Naive thymus-derived CD4-positive, alpha-beta T cell (primary cell): ENCODE measurements at regions not wholly inside any gene's neighbourhood (a gene's known extent, or its start where the extent isn't known, plus 50 kb on each side); places are given as distances from the start of the nearest gene placed in this dataset.

Experiments used
- ATAC-seq: fragments of 150-1000 bp; cut with Tn5 transposase; 2 replicates; pipeline ENCODE4 v1.10.0; 2021; ENCODE audit warnings: mild to moderate bottlenecking, moderate library complexity
- CTCF ChIA-PET: fragments of 350-600 bp; sonication (Branson Sonifier 250); formaldehyde crosslinking; loops from one replicate; lab custom pipeline; 2021; ENCODE audit warnings: antibody characterized with exemption; lab: Charles Lee
- POLR2A ChIA-PET: fragments of 350-600 bp; sonication (Branson Sonifier 250); formaldehyde crosslinking; loops from one replicate; lab custom pipeline; 2021; ENCODE audit warnings: antibody characterized with exemption, inconsistent platforms; lab: Charles Lee
- DNase-seq, 9 donors: peaks; one replicate each; pipeline versions ENCODE4 v3.0.0 to v3.0.0-alpha.2; 2020 to 2022; ENCODE audit warnings: mixed read lengths in 1 of 9
- H3K27ac ChIP-seq: one replicate; pipeline ENCODE4 v1.7.0; 2013; ENCODE audit warnings: mild to moderate bottlenecking, low read depth, low read length, moderate library complexity
- H3K27me3 ChIP-seq, 2 donors: one replicate each; pipeline ENCODE4 v1.7.0; 2013; ENCODE audit warnings: low read length in 2 of 2, mild to moderate bottlenecking in 2 of 2, moderate library complexity in 2 of 2; ENCODE audit not compliant: control insufficient read depth in 2 of 2, insufficient read depth in 2 of 2
- H3K36me3 ChIP-seq, 3 experiments: 1 replicate in 2 of 3; 2 replicates in 1 of 3; pipeline ENCODE4 v1.7.0; 2013; ENCODE audit warnings: low read length in 3 of 3, mild to moderate bottlenecking in 3 of 3, moderate library complexity in 1 of 3; ENCODE audit not compliant: insufficient read depth in 3 of 3, control insufficient read depth in 2 of 3
- H3K4me1 ChIP-seq, 2 donors: one replicate each; pipeline ENCODE4 v1.7.0; 2013; ENCODE audit warnings: low read length in 2 of 2, mild to moderate bottlenecking in 2 of 2, moderate library complexity in 1 of 2; ENCODE audit not compliant: control insufficient read depth in 2 of 2, insufficient read depth in 2 of 2
- H3K4me3 ChIP-seq: 2 replicates; pipeline ENCODE4 v1.7.0; 2013; ENCODE audit warnings: mild to moderate bottlenecking, low read length
- H3K9me3 ChIP-seq, 3 experiments: 1 replicate in 2 of 3; 2 replicates in 1 of 3; pipeline ENCODE4 v1.7.0; 2013; ENCODE audit warnings: low read length in 3 of 3; ENCODE audit not compliant: control insufficient read depth in 2 of 3
- H3K27ac Mint-ChIP-seq, 9 donors: one replicate each; pipeline ENCODE4 v1.8.0; 2020 to 2022; ENCODE audit warnings: mixed read lengths in 9 of 9, mild to moderate bottlenecking in 8 of 9, moderate library complexity in 5 of 9, inconsistent platforms in 2 of 9
- H3K27me3 Mint-ChIP-seq, 5 donors: one replicate each; pipeline ENCODE4 v1.8.0; 2021 to 2022; ENCODE audit warnings: mixed read lengths in 5 of 5, mild to moderate bottlenecking in 1 of 5
- H3K36me3 Mint-ChIP-seq, 5 donors: one replicate each; pipeline ENCODE4 v1.8.0; 2020 to 2022; ENCODE audit warnings: mixed read lengths in 5 of 5, mild to moderate bottlenecking in 3 of 5, inconsistent platforms in 1 of 5
- H3K4me1 Mint-ChIP-seq, 7 donors: one replicate each; pipeline ENCODE4 v1.8.0; 2020 to 2022; ENCODE audit warnings: mixed read lengths in 7 of 7, mild to moderate bottlenecking in 3 of 7, inconsistent platforms in 1 of 7
- H3K4me3 Mint-ChIP-seq, 10 donors: one replicate each; pipeline ENCODE4 v1.8.0; 2020 to 2022; ENCODE audit warnings: mild to moderate bottlenecking in 10 of 10, mixed read lengths in 10 of 10, moderate library complexity in 6 of 10, inconsistent platforms in 2 of 10
- H3K9me3 Mint-ChIP-seq, 11 donors: one replicate each; pipeline ENCODE4 v1.8.0; 2020 to 2022; ENCODE audit warnings: mixed read lengths in 11 of 11, mild to moderate bottlenecking in 4 of 11, inconsistent platforms in 1 of 11, moderate library complexity in 1 of 11
- intact Hi-C, 2 donors: fragments of 100-400 bp; cut with micrococcal nuclease; formaldehyde crosslinking; loops; one replicate each; pipeline ENCODE4 v1.15.1; 2023

GRCh38 chr14:30450631-30451545 lies 108.1 kb upstream of the G2E3 start:
- Mint-ChIP-seq H3K27ac (no peak overlapping the region), H3K36me3 (no peaks in the 10 kb centered on the region), H3K27me3 (peaks cover 0 to 4% (median 0%) of the 10 kb centered on the region in 5 donors), H3K4me3 (no peak overlapping the region), H3K9me3 (no peaks in the 10 kb centered on the region), H3K4me1 (no peaks in the 10 kb centered on the region)
- POLR2A ChIA-PET = no interaction called here
- Histone ChIP-seq H3K27ac (no peak overlapping the region), H3K4me3 (no peak overlapping the region), H3K36me3 (no peaks in the 10 kb centered on the region), H3K9me3 (no peaks in the 10 kb centered on the region), H3K4me1 (no peaks in the 10 kb centered on the region), H3K27me3 (no peaks in the 10 kb centered on the region)
- intact Hi-C loops = no loop called here
- CTCF ChIA-PET = no interaction called here
- ATAC-seq (no peak), DNase-seq (no peak)

- ChIA-PET CTCF (no interaction called here), POLR2A (no interaction called here)
- Mint-ChIP-seq H3K4me3 (no peak overlapping the region), H3K4me1 (no peaks in the 10 kb centered on the region), H3K27ac (no peak overlapping the region), H3K27me3 (peaks cover 5 to 15% (median 5%) of the 10 kb centered on the region in 5 donors), H3K9me3 (no peaks in the 10 kb centered on the region), H3K36me3 (no peaks in the 10 kb centered on the region)
- ATAC-seq = no peak
- Histone ChIP-seq H3K4me1 (no peaks in the 10 kb centered on the region), H3K36me3 (no peaks in the 10 kb centered on the region), H3K4me3 (no peak overlapping the region), H3K27ac (no peak overlapping the region), H3K27me3 (no peaks in the 10 kb centered on the region), H3K9me3 (no peaks in the 10 kb centered on the region)
- DNase-seq = no peak
- intact Hi-C loops = no loop called here
Measured at GRCh38 chr14:30456296-30456695, 102.7 kb upstream of the G2E3 start.

GRCh38 chr14:30462358-30462757 lies 96.6 kb upstream of the G2E3 start:
- Histone ChIP-seq H3K4me3 (no peak overlapping the region), H3K9me3 (no peaks in the 10 kb centered on the region), H3K27me3 (no peaks in the 10 kb centered on the region), H3K27ac (no peak overlapping the region), H3K36me3 (no peaks in the 10 kb centered on the region), H3K4me1 (no peaks in the 10 kb centered on the region)
- no peaks in the 10 kb centered on the region for H3K4me1 Mint-ChIP-seq
- DNase-seq = no peak
- H3K4me3 Mint-ChIP-seq = no peak overlapping the region
- ChIA-PET POLR2A (no interaction called here), CTCF (no interaction called here)
- intact Hi-C loops = no loop called here
- no peak overlapping the region for H3K27ac Mint-ChIP-seq
- no peak for ATAC-seq
- peaks cover 6 to 22% (median 15%) of the 10 kb centered on the region in 5 donors for H3K27me3 Mint-ChIP-seq
- H3K36me3 Mint-ChIP-seq = no peaks in the 10 kb centered on the region
- H3K9me3 Mint-ChIP-seq = no peaks in the 10 kb centered on the region

- H3K27me3 ChIP-seq = no peaks in the 10 kb centered on the region
- intact Hi-C loops = no loop called here
- H3K9me3 ChIP-seq = no peaks in the 10 kb centered on the region
- H3K36me3 ChIP-seq = no peaks in the 10 kb centered on the region
- ChIA-PET POLR2A (no interaction called here), CTCF (no interaction called here)
- Mint-ChIP-seq H3K27me3 (peaks cover 6 to 18% (median 14%) of the 10 kb centered on the region in 5 donors), H3K4me3 (no peak overlapping the region), H3K9me3 (peaks cover 0 to 2% (median 0%) of the 10 kb centered on the region in 11 donors), H3K4me1 (no peaks in the 10 kb centered on the region), H3K27ac (no peak overlapping the region), H3K36me3 (no peaks in the 10 kb centered on the region)
- no peak overlapping the region for H3K4me3 ChIP-seq
- ATAC-seq (no peak), DNase-seq (no peak)
- H3K4me1 ChIP-seq = no peaks in the 10 kb centered on the region
- no peak overlapping the region for H3K27ac ChIP-seq
Measured at GRCh38 chr14:30464481-30464880, 94.5 kb upstream of the G2E3 start.

- no peak overlapping the region for H3K27ac ChIP-seq
- H3K9me3 Mint-ChIP-seq = peaks cover 0 to 2% (median 0%) of the 10 kb centered on the region in 11 donors
- DNase-seq (no peak), ATAC-seq (no peak)
- H3K27me3 ChIP-seq = no peaks in the 10 kb centered on the region
- ChIA-PET POLR2A (no interaction called here), CTCF (no interaction called here)
- H3K9me3 ChIP-seq = no peaks in the 10 kb centered on the region
- H3K27me3 Mint-ChIP-seq = peaks cover 0 to 23% (median 12%) of the 10 kb centered on the region in 5 donors
- H3K27ac Mint-ChIP-seq = no peak overlapping the region
- H3K4me3 ChIP-seq = no peak overlapping the region
- intact Hi-C loops = no loop called here
- H3K36me3 ChIP-seq = no peaks in the 10 kb centered on the region
- no peak overlapping the region for H3K4me3 Mint-ChIP-seq
- H3K36me3 Mint-ChIP-seq = no peaks in the 10 kb centered on the region
- H3K4me1 Mint-ChIP-seq = no peaks in the 10 kb centered on the region
- no peaks in the 10 kb centered on the region for H3K4me1 ChIP-seq
Measured at GRCh38 chr14:30468354-30468753, 90.6 kb upstream of the G2E3 start.

GRCh38 chr14:30471980-30472379 lies 87.0 kb upstream of the G2E3 start:
- CTCF ChIA-PET = no interaction called here
- intact Hi-C loops = no loop called here
- H3K9me3 Mint-ChIP-seq = peaks cover 0 to 4% (median 0%) of the 10 kb centered on the region in 11 donors
- Histone ChIP-seq H3K9me3 (no peaks in the 10 kb centered on the region), H3K36me3 (no peaks in the 10 kb centered on the region), H3K4me1 (no peaks in the 10 kb centered on the region), H3K4me3 (no peak overlapping the region), H3K27me3 (no peaks in the 10 kb centered on the region), H3K27ac (no peak overlapping the region)
- H3K27ac Mint-ChIP-seq = no peak overlapping the region
- no peaks in the 10 kb centered on the region for H3K4me1 Mint-ChIP-seq
- no peaks in the 10 kb centered on the region for H3K36me3 Mint-ChIP-seq
- POLR2A ChIA-PET = no interaction called here
- no peak for ATAC-seq
- DNase-seq = no peak
- no peak overlapping the region for H3K4me3 Mint-ChIP-seq
- H3K27me3 Mint-ChIP-seq = peaks cover 0 to 18% (median 5%) of the 10 kb centered on the region in 5 donors
